Endothelial cell of umbilical vein (primary cell): ENCODE measurements at regions not wholly inside any gene's neighbourhood (a gene's known extent, or its start where the extent isn't known, plus 50 kb on each side); places are given as distances from the start of the nearest gene placed in this dataset.
"Not testable (repeated sequence)": the region's sequence is repeated elsewhere in the genome, so short reads cannot be mapped to it uniquely, and the experiment has no call there.

Experiments used
- EZH2 ChIP-seq: IDR thresholded peaks from 2 replicates; pipeline ENCODE4 v1.6.1; 2012; ENCODE audit warnings: borderline replicate concordance, low read depth, mild to moderate bottlenecking, moderate library complexity, low read length, inconsistent platforms; ENCODE audit not compliant: severe bottlenecking
- POLR2A ChIP-seq: IDR thresholded peaks from 2 replicates; pipeline ENCODE4 v1.6.1; 2012; ENCODE audit warnings: low read depth, mild to moderate bottlenecking, control low read depth, low read length
- POLR2AphosphoS5 ChIP-seq: IDR thresholded peaks from 2 replicates; pipeline ENCODE4 v1.6.1; 2012; ENCODE audit warnings: low read depth, mild to moderate bottlenecking, control low read depth, low read length, moderate library complexity; ENCODE audit not compliant: insufficient read depth

GRCh38 chr12:60213272-60213671 is 617.4 kb downstream of the SLC16A7 start:
- not testable (repeated sequence) for TF ChIP-seq POLR2A, POLR2AphosphoS5, EZH2
